HG03025 (cell line): ENCODE measurements at regions not wholly inside any gene's neighbourhood (a gene's known extent, or its start where the extent isn't known, plus 50 kb on each side); places are given as distances from the start of the nearest gene placed in this dataset.

Source experiments
- ATAC-seq: cut with Tn5 transposase; IDR thresholded peaks from one replicate; pipeline ENCODE4 v1.9.1; 2021; ENCODE audit warnings: mild to moderate bottlenecking, moderate library complexity; ENCODE audit not compliant: unreplicated experiment, low FRiP score

DNA sequence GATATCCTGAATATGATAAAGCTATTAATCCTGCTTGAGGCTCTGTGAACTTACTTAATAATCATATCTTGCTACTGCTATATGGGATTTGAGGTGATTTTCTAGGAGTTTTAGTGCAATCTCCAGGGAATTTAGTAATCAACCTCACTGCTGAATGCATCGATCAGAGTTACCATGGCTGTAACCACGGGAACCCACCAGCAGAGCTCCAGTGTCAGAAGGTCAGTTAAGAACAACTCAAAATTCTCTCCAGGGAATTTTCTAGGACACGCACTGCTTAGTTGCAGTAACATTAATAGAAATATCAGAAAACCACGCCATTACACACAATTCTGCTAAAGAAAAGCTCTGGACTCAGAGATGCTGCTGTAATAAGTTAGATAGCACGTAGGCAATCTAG, 1477.2 kb upstream of the TENM3 start:
- no peak for ATAC-seq

DNA sequence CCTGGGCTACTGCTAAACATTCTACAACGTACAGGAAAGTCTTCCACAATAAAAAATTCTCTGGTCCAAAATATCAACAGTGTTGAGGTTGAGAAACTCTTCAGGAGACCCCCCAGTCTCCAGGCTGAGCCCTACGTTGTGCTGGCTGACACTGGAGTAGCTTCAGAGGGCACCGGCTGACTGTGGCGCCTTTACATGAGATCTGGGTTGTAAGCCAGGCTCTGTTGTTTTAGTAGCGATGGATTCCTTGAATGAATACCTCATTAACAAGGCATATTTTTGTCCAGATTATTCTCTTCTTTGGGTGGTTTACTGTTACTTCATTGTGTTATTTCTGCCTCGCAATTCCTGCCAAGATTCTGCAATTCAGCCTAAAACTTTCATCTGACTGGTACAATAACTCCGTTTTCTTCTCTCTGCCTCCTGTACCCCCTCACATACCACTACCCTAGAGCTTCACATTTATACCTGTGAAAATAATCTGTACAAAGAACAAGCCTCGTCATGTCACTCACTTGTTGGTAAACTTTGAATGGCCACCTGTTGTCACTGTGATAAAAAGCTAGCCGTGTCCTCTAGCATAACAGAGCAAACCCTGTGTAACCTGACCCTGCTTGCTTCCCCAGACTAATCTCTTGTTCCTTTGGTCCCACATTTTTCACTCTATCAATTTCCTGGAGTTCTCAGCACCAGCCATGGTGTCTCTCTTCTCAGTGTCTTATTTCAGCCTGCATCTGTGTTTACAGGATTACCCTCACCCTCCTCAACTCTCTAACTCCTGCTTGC, 1476.1 kb upstream of the TENM3 start:
- no peak for ATAC-seq

DNA sequence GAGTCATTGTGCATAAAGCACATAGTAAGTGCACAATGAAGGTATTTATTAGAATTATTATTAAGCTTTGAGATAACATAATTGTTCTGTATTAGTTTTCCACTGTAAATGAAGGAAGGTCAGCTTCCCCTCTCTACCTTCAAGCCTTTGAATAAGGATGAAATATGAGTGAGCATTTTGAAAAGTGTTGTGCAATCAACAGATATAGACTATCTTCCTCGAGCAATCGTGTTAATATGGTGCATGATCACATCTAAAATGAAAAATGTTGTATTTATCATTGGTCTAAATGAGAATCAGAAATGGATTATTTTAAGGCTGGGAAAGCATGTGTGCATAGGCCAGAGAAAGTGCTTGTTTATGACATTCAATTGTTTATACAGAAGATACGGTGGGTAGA, 1474.6 kb upstream of the TENM3 start:
- ATAC-seq: no peak

DNA sequence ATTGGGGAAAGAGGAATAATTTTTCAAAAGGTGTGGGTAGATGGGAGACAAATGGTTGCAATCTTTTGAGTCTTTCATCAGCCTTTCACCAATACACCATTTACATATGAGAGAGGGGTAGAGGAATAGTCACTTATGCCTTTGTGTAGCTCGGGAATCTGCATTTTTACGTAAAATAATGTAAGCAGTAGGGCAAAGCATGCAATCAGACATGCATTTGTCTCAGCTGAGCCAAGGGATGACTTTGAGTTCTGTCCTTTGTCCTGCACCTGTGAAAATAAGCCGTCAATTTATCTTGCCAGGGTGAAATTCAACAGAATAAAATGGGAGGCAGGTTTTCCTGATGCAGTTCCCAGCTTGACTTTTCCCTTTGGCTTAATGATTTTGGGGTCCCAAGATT, 1473.4 kb upstream of the TENM3 start:
- ATAC-seq: no peak

DNA sequence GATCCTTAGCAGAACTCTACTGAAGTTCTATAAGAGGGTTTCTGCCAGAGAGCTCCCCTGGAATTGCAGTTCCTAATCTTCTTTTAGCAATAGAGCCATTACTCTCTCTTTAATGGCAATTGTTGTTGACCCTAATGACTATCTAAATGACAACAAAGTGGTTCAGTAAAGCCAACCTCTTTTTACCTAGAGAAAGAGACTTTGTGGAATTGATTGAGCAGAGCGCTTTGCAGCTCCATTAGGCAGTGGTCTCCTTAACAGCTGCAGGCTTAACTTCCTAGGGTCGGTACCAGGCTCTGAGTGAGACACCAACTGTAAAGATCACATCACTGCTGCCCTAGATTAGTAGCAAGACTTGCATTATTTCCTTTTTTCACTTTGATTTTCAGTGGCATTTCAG, 1472.9 kb upstream of the TENM3 start:
- ATAC-seq: no peak

DNA sequence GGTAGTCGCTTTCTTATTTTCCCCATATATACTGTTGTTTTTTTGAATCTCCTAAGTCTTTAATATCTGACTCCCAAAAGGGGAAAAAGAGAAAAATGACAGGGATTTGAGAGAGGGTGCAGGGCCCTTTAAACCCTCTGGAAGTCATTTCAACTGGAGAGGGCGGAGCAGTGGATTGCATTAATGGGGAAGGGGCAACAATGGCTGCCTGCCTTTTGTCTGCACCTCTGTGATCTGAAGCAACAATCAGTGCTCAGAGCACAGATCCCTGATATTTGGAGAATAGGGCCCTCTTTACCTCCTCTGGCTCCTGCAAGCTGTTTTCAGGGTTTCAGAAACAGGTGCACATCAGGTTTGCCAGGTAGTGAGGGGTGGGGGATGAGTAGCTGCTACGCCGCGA, 1458.3 kb upstream of the TENM3 start:
- ATAC-seq: no peak

DNA sequence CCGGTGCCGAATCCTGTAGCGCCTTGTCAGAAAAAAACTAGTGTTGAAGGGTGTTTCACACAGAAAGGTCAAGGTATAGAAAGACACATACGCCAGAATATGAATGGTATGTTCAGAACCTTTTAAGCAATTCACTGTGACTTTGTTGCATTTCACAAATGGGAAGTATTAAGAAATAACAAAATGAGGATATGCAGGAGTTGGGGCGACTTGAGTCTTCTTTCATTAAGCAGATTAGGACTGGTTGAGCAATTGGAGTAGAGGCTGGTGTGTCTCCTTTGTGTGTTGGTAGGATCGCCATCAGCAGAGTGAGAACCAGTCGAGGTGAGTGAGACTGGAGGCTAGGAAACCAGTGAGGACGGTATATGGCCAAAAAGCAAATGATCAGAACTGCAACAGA, 1454.5 kb upstream of the TENM3 start:
- ATAC-seq: no peak

GRCh38 chr4:180789929-180790328, 1453.3 kb upstream of the TENM3 start:
- ATAC-seq: no peak

DNA sequence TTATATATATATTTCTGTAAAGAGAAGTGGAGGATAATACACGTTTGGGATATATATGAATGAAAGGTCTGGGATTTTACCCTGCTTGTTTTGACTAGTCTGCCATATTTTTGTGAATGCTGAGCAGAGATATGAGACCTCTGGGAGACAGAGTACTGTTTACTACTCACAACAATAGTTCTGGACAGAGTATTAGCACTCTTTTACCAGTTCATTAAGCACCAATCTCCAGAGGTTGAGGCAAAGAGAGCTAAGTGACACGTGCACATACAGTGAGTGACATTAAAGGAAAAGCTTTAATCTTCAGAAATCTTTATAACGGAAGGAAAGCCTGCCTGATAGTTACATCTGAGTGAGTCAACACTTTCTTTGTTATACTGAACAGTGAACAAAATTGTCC, 1452.7 kb upstream of the TENM3 start:
- ATAC-seq: no peak

DNA sequence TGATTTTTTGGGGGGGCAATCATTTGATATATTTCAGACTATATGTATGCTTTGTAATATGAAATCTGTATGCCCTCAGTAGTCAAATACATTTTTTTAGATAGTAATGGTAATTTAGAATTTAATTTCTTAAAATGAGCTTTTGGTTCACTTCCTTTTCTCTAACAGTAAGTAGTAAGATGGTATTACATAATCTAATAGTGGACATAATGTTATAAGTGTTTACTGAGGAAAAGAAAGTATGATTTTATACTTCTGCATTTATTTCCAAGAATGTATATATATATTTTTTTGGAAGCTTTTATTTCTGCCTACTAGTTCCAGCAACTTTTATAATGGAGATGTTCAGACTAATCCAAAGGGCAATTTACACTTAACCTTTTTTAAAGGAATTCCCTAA, 1450.7 kb upstream of the TENM3 start:
- ATAC-seq: no peak

- ATAC-seq: no peak
Observed at GRCh38 chr4:180794333-180794732, 1448.9 kb upstream of the TENM3 start.

DNA sequence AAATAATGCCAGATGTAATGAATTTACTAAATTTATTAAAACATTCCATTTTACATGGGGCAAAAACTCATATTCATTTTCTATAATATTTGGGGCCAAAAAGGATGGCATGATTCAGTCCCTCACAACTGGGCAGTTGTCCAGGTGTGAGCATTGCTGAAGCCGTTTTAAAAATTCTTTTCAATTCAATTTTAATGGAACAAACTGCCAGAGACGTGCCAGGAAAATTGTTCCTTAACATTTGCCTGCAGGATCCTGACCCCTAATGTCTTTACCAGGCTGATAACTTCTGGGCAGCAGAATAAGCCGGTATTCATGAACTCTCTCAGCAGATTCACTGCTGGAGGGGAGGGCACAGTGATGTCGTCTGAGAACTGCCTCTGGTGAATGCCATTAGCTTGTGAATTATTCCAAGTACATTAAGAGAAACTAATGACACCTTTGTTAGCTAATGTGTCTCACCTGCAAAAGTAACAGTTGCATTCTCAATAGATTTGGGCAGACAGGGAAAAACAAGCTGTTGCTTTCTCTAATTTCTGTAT, 1445.1 kb upstream of the TENM3 start:
- no peak for ATAC-seq

DNA sequence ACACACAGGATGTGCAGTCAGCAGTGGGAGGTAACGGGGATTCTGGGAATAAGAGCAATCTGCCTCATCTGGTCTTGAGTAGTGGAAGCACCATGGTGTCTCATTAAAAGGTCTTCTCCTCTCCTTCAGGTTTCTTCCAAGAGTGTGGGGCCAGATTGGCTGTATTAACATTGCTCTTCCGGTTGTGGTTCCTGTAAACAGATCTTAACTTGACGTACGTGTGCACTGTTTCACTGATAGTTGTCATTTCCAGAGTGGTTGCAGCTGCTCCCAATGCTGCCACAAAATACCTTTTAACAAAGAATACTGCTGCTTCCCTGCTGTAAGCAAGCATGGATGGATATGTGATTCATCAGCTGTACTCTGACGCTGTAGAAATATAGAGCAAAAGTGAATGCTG, 1443.4 kb upstream of the TENM3 start:
- ATAC-seq: no peak

- ATAC-seq: no peak
Observed at GRCh38 chr4:180805101-180805500, 1438.1 kb upstream of the TENM3 start.

DNA sequence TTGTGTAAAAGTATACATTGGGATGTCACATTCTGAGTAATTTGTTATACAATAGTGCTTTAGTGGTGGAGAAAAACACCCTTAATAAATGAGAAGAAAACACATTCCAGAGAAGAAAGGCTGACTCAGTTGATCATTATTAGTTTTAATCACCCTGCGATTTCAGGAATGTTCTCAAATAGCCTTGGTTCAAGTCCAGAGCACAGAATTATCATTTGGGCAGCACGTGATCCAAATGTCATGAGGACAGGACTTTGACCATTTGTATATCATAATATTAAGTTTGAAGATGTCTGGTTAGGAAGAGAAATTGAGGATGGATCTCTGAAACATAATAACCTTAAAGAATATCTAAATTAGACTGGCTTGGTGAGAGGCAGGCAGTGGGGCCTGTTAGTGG, 1434.3 kb upstream of the TENM3 start:
- no peak for ATAC-seq

GRCh38 chr4:180809439-180809838, 1433.8 kb upstream of the TENM3 start:
- no peak for ATAC-seq

- no peak for ATAC-seq
Observed at GRCh38 chr4:180810581-180810980, 1432.6 kb upstream of the TENM3 start.

DNA sequence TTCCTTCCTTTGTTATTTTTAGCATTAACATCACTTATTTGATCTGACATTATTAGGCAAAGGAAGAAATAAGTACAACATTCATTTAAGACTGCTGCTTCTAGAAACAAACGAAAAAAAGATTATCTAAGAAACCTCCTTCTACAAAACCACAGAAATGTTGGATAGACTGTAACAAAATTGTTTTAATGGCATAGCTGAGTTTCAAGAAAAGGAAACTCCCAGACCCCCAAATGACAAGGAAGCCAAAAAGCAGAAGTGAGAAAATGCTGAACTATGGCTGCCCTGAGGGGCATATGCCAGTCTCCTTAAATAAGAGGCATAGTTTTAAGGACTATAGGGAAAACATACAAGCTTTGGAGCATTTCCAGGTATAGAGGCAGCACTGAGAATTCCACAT, 1431.6 kb upstream of the TENM3 start:
- ATAC-seq: no peak

- no peak for ATAC-seq
Observed at GRCh38 chr4:180812783-180813182, 1430.4 kb upstream of the TENM3 start.

DNA sequence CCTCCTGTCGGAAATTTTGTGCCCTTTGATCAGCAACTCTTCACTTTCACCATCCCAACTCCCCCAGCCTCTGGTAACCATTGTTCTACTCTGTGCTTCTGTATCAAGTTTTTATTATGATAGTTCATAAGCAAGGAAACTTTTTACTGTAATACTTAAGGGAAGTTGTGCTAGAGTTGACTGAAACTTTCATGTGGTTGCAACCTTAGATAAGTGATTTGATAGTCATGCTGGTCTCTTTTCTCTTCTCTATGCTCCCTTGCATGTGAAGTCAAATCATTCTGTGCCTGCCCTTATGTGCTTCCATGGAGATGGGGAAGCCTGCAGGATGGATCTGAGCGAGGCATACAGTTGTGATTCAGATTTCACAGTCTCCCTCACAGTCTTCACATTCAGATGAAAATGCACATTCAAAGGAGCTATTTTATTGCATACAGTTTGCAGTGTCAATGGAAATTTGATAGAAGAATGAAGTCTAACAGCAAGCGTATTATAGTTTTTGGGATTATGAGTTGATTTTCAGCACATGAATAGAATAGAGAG, 1428.3 kb upstream of the TENM3 start:
- no peak for ATAC-seq

GRCh38 chr4:180817529-180817928, 1425.7 kb upstream of the TENM3 start:
- no peak for ATAC-seq

DNA sequence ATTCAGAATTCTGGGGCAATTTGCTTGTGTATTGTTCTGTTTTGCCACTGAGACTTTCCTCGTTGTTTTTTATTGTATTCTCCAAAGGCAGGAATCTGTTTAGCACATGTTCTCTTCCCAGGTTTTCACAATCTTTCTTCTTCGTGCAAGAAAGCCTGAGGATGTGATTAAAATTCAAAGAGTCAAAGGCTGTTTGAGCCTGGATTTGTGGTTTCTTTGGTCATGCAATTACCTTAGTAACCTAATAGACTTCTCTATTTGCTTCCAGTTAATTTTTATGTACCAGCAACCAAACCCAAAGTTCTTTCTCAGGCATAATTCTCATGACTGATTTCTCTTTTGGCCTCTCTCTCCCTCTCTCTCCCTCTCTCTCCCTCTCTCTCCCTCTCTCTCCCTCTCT, 1420.1 kb upstream of the TENM3 start:
- no peak for ATAC-seq
